ENCODE measurements at regions not wholly inside any gene's neighbourhood (a gene's known extent, or its start where the extent isn't known, plus 50 kb on each side); places are given as distances from the start of the nearest gene placed in this dataset.

- no peak for DNase-seq
These were observed 328.5 kb downstream of the TDRD15 start for GRCh38 chr2:21452263-21452662.

- DNase-seq = no peak
These were observed 328.9 kb downstream of the TDRD15 start for GRCh38 chr2:21452678-21453077.

- no peak for DNase-seq
These were observed 330.1 kb downstream of the TDRD15 start for GRCh38 chr2:21453723-21454450.

- DNase-seq = no peak
These were observed 331.1 kb downstream of the TDRD15 start for GRCh38 chr2:21454839-21455238.

DNA sequence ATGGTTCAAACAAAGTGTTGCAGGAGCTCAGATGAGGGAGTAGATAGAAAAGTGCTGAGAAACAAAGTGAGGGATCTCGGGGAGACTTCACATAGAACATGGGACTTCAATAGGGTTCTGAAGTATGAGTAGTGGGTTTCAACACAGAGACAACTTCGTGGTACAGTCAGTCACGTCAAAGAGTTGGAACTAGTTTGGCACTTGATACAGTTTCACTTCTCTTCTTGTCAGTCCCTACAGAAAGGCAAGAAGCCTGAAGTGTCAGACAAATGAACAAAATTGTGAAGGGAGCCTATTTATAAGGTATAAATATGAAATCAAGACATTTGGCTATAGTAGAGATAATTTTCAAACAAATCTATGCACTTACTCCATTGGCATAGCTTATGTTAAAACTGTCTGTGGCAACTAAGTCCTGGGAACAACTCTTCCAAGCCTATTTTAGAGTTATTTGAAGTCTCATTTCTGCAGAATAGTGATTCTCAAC, 338.0 kb downstream of the TDRD15 start:
- no peak for DNase-seq

DNA sequence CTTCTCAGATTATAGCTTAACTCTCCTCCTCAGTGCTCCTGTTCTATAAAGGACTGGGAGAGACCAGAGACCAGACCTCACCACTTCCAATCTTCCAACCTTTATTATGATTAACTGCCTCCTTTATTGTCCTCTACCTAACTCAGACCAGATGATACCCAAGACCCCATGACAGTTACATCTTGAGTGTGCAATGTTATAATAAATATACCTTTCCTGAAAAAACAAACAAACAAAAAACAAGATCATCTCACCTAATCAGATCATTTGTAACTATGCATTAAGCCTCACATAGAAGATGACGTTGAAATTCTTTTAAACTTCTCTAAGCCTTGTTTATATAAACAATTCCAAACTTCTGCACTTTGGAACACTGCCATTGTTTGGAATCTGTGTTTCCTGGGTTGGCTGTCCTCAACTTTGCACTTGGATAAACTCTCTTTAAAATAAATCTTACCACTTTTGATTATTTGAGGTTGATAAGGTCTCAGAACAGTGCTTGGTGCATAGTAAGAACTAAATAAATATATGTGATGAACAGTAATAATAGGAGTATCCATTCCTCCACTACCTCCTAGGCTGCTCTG, 342.7 kb downstream of the TDRD15 start:
- DNase-seq = no peak

DNA sequence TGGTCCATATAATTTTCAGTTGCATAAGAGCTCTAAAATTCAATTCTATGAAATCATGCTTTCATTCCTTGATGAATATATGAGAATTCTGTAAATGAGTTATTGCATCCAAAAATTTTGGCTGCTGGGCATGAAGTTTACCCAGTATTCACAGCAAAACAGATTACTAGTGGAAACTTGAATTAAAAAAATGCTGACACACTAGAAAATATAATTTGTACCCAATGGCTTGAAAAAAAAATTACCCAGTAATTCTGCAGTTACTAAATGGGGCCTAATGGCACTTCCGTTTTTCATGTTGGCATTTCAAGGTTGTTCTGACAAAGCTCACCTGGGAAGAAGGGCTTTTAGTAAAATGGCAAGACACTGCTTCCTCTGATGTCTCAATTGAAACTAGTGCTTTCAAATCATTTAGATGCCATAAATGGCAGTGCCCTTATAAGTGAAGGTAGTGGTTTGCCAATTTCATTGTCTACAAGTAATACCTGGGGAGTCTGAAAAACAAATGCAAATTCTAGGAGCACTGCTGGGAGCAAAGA, 343.6 kb downstream of the TDRD15 start:
- DNase-seq = no peak

- no peak for DNase-seq
These were observed 344.1 kb downstream of the TDRD15 start for GRCh38 chr2:21467910-21468309.

DNA sequence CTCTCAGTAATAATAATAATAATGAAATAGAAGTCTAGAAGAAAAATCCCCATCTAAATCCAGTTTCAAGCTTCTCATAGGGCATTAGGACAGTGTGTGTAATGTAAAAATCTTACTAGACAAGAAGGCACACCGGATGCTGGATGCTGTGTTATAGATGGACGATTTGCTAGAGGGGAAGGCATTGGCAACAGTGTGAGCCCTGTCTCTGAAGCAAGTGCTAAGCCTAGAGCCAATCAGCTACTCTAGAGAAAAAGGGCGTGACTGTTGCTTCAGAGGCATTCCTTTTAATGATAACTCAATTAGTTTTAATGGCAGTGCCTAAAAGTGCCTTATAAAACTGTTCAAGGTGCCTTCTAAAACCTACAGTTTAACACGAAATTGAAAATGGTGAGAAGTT, 344.9 kb downstream of the TDRD15 start:
- no peak for DNase-seq

- DNase-seq = no peak
These were observed 345.4 kb downstream of the TDRD15 start for GRCh38 chr2:21469158-21469557.

GRCh38 chr2:21469564-21469963, 345.8 kb downstream of the TDRD15 start:
- no peak for DNase-seq

DNA sequence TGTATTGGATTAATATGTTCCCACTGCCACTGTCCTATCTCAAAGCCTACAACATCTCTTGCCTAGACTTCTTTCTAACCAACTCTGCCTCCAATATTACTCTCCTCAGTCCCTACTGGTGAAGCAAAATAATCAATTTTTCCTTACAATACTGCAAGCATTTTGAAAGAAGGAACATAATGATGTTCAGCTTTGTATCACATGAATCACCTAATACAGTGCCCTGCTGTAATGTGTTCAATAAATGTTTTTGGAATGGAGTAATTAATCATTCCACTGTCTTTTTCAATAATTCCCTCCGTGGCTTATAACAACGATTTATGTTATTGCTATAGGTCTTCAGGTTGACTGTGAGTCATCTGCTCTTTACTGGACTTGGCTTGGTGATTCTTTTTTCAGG, 356.4 kb downstream of the TDRD15 start:
- DNase-seq = no peak

DNA sequence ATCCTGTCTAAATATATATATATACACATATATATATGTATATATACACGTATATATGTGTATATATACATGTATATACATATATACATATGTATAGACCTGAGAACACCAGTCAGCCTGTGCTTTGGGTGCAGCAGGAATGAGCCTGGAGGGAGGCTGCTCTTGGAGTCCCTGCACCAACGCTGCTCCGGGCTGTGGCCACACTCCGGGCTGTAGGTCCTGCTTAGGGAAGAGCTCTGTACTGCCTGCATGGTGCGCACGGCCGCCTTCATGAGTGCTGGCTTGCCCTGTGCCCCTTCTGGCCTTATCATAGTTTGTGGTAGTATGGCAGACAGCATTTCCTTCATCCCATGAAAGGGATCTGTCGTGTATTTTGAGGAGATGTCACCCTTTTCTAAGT, 360.9 kb downstream of the TDRD15 start:
- no peak for DNase-seq

- DNase-seq = no peak
These were observed 362.7 kb downstream of the TDRD15 start for GRCh38 chr2:21486445-21486844.

GRCh38 chr2:21489080-21489479, 365.3 kb downstream of the TDRD15 start:
- no peak for DNase-seq

DNA sequence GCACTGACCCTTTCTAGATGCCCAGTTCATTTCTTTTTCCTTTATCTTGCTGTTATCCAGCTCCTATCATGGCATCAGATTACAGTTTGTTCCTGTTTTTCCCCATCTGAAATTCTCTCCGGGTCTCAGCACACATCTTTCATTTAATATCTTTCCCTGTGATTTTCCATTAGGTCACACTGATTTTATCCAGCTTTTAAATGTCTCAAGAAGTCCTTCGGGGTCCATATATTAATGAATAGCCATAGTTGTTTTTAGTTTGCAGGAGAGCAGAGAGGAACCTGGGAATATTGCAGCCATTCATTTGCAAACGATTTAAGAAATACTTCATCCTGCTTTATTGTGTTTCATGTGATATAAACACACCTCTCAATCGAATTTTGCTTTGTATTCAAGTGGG, 374.2 kb downstream of the TDRD15 start:
- DNase-seq = no peak

DNA sequence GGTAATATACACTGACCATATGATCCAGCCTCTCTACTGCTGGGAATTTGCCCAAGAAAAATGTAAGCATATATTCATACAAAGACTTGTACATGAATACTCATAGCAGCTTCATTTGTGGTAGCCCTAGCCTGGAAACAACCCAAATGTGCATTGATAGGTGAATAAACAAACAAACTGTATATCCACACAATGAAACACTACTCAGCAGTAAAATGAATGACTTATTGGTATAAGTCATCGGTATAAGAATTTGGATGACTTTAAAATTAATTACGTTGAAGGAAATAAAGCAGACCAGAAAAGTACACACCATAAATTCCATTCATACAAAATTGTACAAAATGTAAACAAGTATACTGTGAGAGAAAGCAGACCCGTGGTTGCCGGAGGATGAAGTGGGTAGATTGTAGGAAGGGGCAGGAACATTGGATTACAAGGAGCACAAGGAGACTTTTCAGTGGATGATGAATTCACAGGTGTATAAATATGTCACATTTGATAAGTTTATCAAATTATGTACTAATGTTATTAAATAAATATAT, 376.7 kb downstream of the TDRD15 start:
- no peak for DNase-seq

DNA sequence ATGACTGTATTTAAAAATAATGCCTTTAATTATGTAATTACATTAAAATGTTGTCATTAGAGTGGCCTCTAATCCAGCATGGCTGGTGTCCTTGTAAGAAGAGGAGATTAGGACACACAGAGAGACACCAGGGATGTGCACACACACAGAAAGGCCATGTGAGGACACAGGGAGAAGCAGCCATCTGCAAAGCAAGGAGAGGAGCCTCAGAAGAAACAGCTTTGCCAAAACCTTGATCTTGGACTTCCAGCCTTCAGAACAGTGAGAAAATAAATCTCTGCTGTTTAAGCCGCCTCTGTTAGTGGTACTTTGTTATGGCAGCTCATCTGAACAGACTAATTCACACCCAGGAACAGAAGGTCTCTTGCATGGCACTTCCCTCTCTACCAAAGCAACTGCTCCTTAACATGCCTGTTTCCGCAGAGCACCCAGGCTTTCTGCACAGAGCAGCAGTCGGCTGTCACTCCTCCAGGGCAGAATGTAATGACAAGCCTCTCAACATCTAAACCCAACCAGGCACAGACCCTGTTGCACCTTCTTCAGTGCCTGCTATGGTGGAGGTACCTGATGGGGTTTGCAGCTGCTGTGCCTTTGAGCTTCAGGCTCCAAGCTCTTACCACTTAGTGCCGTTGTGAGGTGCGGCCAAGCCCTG, 377.7 kb downstream of the TDRD15 start:
- DNase-seq = no peak

DNA sequence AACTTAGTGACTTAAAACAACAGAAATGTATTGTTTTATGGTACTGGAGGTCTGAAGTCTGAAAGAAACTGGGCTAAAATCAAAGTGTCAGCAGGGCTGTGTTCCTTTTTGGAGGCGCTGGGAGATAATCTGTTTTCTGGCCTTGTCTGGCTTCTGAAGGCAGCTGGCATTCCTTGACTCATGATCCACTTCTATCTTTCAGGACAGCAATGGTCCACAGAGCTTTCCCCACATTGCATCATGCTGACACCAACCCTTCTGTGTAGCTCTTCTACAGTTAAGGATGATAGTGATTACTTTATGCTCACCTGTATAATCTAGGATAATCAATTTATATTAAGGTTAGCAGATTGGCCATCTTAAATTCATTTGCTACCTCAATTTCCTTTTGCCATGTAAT, 392.1 kb downstream of the TDRD15 start:
- DNase-seq = no peak

DNA sequence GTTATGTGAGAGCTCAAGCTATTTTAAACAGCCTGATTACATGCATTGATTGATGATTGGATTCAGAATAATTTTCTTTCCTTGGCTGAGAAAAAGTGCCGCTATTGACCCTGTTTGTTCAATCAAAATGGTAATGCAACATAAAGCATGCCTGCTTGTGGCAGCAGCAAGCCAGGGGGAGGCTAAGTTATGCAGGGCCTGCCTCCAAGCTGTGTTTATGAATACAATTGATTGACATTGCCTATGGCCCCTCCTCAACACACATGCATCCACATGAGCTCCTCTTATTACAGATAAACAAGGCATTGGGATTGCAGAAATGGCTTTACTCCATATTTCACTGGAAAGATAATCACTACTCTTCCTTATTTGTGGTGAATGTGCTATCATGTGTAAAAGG, 395.6 kb downstream of the TDRD15 start:
- no peak for DNase-seq

GRCh38 chr2:21519821-21520220, 396.1 kb downstream of the TDRD15 start:
- DNase-seq = no peak

DNA sequence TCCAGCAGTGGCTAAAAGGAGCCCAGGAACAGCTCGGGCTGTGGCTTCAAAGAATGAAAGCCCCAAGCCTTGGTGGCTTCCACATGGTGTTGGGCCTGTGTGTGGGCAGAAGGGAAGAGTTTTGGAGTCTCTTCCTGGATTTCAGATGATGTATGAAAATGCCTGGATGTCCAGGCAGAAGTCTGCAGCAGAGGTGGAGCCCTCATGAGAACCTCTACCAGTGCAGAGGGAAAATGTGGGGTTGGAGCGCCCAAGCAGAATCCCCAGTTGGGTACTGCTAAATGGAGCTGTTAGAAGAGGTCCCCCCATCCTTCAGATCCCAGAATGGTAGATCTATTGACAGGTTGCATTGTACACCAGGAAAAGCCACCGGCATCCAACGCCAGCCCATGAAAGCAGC, 412.1 kb downstream of the TDRD15 start:
- DNase-seq = no peak

GRCh38 chr2:21539685-21540084, 415.9 kb downstream of the TDRD15 start:
- no peak for DNase-seq

GRCh38 chr2:21543630-21544029, 419.9 kb downstream of the TDRD15 start:
- DNase-seq = no peak
